Loucy (cell line): ENCODE measurements at regions not wholly inside any gene's neighbourhood (a gene's known extent, or its start where the extent isn't known, plus 50 kb on each side); places are given as distances from the start of the nearest gene placed in this dataset.

Experiments used
- CTCF ChIP-seq: fragments of 200-600 bp; sonication (generic); conservative IDR thresholded peaks from 2 replicates; pipeline ENCODE4 v1.5.1; 2014; ENCODE audit warnings: mild to moderate bottlenecking, antibody characterized with exemption, low read length
- EZH2phosphoT487 ChIP-seq: fragments of 200-600 bp; IDR thresholded peaks from 2 replicates; pipeline ENCODE4 v1.6.1; 2018; ENCODE audit warnings: antibody characterized with exemption, mild to moderate bottlenecking, moderate library complexity, borderline replicate concordance

- TF ChIP-seq CTCF = no peak
- no peak for TF ChIP-seq EZH2phosphoT487
Observed at GRCh38 chr7:9175871-9176270, 742.5 kb downstream of the NXPH1 start.
